Stomach (tissue), 8 donors: ENCODE measurements at regions not wholly inside any gene's neighbourhood (a gene's known extent, or its start where the extent isn't known, plus 50 kb on each side); places are given as distances from the start of the nearest gene placed in this dataset.

Experiments used
- DNase-seq, 2 donors: peaks; one replicate each; pipeline versions ENCODE4 v3.0.0 to v3.0.0-alpha.2; 2013 to 2019
- H3K27ac ChIP-seq, 5 donors: fragments of 200-600 bp in 4 of 5; sonication (generic) in 4 of 5; one replicate each; pipeline ENCODE4 v1.5.1; 2013 to 2019; ENCODE audit warnings: mild to moderate bottlenecking in 1 of 5, moderate library complexity in 1 of 5
- H3K27me3 ChIP-seq, 3 donors: fragments of 200-600 bp; sonication (generic); one replicate each; pipeline ENCODE4 v1.5.1; 2017 to 2019; ENCODE audit warnings: mixed run types in 1 of 3
- H3K36me3 ChIP-seq, 4 donors: fragments of 200-600 bp; sonication (generic); 1 replicate in 3 of 4; 2 replicates in 1 of 4; pipeline ENCODE4 v1.5.1; 2016 to 2019
- H3K4me1 ChIP-seq, 4 donors: fragments of 200-600 bp; sonication (generic); one replicate each; pipeline ENCODE4 v1.5.1; 2016 to 2019
- H3K4me3 ChIP-seq, 4 donors: fragments of 200-600 bp; sonication (generic) in 3 of 4; one replicate each; pipeline ENCODE4 v1.5.1; 2016 to 2019; ENCODE audit warnings: mild to moderate bottlenecking in 1 of 4
- H3K9me3 ChIP-seq, 4 donors: fragments of 200-600 bp; sonication (generic); one replicate each; pipeline ENCODE4 v1.5.1; 2016 to 2019
- EP300 ChIP-seq: sonication (generic); formaldehyde crosslinking; IDR thresholded peaks from one replicate; pipeline ENCODE4 v1.6.1; 2017; ENCODE audit warnings: antibody characterized with exemption
- POLR2A ChIP-seq, 4 donors: fragments of 450-650 bp; IDR thresholded peaks; one replicate each; pipeline ENCODE4 v1.6.1; 2016; ENCODE audit warnings: antibody characterized with exemption in 4 of 4, control low read depth in 2 of 4, mild to moderate bottlenecking in 1 of 4, moderate library complexity in 1 of 4
- POLR2AphosphoS5 ChIP-seq, 3 donors: sonication (generic); formaldehyde crosslinking; IDR thresholded peaks; one replicate each; pipeline ENCODE4 v1.6.1; 2016; ENCODE audit warnings: antibody characterized with exemption in 3 of 3
- WGBS, 5 donors: extraction: QIAGEN DNeasy Blood & Tissue Kit in 3 of 5; methylation state at CpG; one replicate each; pipeline versions ENCODE4 v1.1.5 to v1.1.7; 2013 to 2018; 5-methylcytosine and 5-hydroxymethylcytosine counted together
- intact Hi-C: fragments of 100-400 bp; cut with DNase I; formaldehyde crosslinking; loops from one replicate; pipeline ENCODE4 v1.15.1; 2023; ENCODE audit warnings: low total_unique reads
- TF ChIP-seq, protein P1 (sequence below), 7 experiments: fragments of 450-650 bp in 4 of 7; fragments of 200-600 bp in 3 of 7; sonication (generic) in 3 of 7; IDR thresholded peaks; one replicate each; pipeline ENCODE4 v1.5.1; 2016 to 2019; ENCODE audit warnings: antibody characterized with exemption in 7 of 7, control low read depth in 2 of 7, mild to moderate bottlenecking in 1 of 7
- donor health status: healthy with polysubstance abuse.
- donor health status: Bipolar disorder and iron deficiency.
- donor health status: healthy.

DNA sequence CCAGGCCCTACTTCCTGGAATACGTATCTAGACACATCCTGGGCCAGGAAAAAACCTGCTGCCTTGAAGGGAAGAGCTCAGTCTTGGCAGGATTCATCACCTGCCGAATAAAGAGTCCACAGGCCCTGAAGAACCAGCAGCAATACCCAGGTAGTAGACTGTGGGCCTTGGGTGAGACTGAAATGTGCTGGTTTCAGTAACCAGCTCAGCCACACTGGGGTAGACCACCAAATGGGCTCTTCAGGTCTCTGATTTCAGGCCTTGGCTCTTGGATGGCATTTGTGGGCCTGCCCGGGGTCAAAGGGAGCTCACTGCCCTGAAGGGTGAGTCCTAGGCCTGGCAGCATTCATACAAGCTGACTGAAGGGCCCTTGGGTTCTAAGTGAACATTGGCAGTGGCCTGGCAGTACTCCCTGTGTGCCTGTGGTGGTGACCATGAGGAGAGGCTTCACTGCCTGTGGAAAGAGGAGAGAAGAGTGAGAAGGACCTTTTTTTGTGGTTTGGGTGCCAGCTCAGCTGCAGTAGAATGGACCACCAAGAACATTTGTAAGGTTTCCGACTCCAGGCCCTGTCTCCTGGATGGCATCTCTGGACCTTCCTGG lies 175.1 kb downstream of the ANKRD30B start:
- no peaks in the 10 kb centered on the region for H3K9me3 ChIP-seq
- intact Hi-C loops = no loop called here
- H3K4me1 ChIP-seq = peaks cover 0 to 5% (median 0%) of the 10 kb centered on the region in 4 donors
- TF ChIP-seq, protein P1, sequence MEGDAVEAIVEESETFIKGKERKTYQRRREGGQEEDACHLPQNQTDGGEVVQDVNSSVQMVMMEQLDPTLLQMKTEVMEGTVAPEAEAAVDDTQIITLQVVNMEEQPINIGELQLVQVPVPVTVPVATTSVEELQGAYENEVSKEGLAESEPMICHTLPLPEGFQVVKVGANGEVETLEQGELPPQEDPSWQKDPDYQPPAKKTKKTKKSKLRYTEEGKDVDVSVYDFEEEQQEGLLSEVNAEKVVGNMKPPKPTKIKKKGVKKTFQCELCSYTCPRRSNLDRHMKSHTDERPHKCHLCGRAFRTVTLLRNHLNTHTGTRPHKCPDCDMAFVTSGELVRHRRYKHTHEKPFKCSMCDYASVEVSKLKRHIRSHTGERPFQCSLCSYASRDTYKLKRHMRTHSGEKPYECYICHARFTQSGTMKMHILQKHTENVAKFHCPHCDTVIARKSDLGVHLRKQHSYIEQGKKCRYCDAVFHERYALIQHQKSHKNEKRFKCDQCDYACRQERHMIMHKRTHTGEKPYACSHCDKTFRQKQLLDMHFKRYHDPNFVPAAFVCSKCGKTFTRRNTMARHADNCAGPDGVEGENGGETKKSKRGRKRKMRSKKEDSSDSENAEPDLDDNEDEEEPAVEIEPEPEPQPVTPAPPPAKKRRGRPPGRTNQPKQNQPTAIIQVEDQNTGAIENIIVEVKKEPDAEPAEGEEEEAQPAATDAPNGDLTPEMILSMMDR (IDR thresholded peaks at IDR 0.05) = no peak
- TF ChIP-seq EP300 (no peak), POLR2A (IDR thresholded peaks at IDR 0.05) (no peak), POLR2AphosphoS5 (IDR thresholded peaks at IDR 0.05) (no peak)
- WGBS, 5 donors = 59 to 73% (median 63%) methylated on average over 4 of the region's 4 CpGs
- no peaks in the 10 kb centered on the region for H3K27me3 ChIP-seq
- H3K4me3 ChIP-seq = no peak overlapping the region
- H3K27ac ChIP-seq = no peak overlapping the region
- H3K36me3 ChIP-seq = no peaks in the 10 kb centered on the region
- no peak for DNase-seq

DNA sequence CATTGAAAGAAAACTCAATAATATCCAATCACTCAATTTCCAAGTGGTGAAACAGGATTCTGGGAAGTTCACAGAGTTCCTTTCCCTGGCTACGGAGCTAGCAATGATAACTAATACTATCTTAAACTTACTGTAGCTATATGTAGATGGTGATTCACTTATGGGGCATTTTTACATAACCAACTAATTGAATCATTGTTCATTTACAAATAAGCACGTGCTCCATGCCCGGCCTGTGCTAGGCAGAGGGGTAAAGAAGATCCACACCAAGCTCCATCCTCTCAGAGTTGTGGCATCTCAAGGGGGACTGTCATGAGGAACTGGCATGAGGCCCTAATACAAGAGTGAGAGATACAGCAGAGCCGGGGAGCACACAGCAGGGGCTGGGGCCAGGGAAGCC lies 176.3 kb downstream of the ANKRD30B start:
- Histone ChIP-seq H3K27ac (no peak overlapping the region), H3K4me1 (peaks cover 0 to 5% (median 0%) of the 10 kb centered on the region in 4 donors), H3K27me3 (no peaks in the 10 kb centered on the region), H3K9me3 (no peaks in the 10 kb centered on the region), H3K4me3 (no peak overlapping the region), H3K36me3 (no peaks in the 10 kb centered on the region)
- TF ChIP-seq POLR2A (IDR thresholded peaks at IDR 0.05) = no peak
- TF ChIP-seq EP300 = no peak
- TF ChIP-seq, protein P1 (IDR thresholded peaks at IDR 0.05) = no peak
- DNase-seq = no peak
- WGBS, 5 donors = 83 to 92% (median 89%) methylated on average over 4 of the region's 4 CpGs
- intact Hi-C loops = no loop called here

DNA sequence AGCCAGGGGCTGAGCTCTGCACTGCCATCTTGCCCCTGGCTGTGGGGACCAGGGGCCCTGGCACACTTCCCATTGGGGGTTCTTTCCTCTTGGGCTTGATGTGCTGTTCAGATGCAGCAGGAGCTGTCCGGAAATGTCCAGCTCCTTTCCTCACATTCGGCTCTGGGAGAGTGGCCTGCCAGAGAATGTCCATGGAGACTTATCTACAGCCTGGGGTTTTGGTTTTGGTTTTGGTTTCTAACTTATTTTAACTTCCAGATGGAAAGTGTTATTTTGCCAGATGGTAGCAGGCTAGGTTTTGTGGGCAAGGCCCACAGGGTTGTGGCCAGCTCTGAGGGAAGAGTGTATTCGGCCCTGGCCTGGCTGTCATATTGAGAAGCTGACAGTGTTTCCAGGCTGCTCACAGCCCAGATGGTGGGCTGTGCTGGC lies 177.3 kb downstream of the ANKRD30B start:
- WGBS, 5 donors = 43 to 74% (median 62%) methylated on average over 2 to 3 of the region's 3 CpGs
- H3K36me3 ChIP-seq = no peaks in the 10 kb centered on the region
- no peak overlapping the region for H3K4me3 ChIP-seq
- no peak for DNase-seq
- no peaks in the 10 kb centered on the region for H3K27me3 ChIP-seq
- H3K9me3 ChIP-seq = no peaks in the 10 kb centered on the region
- TF ChIP-seq POLR2A (IDR thresholded peaks at IDR 0.05) (no peak), EP300 (no peak), POLR2AphosphoS5 (IDR thresholded peaks at IDR 0.05) (no peak)
- TF ChIP-seq, protein P1 (IDR thresholded peaks at IDR 0.05) = no peak
- intact Hi-C loops = no loop called here
- no peaks in the 10 kb centered on the region for H3K4me1 ChIP-seq
- H3K27ac ChIP-seq = no peak overlapping the region

DNA sequence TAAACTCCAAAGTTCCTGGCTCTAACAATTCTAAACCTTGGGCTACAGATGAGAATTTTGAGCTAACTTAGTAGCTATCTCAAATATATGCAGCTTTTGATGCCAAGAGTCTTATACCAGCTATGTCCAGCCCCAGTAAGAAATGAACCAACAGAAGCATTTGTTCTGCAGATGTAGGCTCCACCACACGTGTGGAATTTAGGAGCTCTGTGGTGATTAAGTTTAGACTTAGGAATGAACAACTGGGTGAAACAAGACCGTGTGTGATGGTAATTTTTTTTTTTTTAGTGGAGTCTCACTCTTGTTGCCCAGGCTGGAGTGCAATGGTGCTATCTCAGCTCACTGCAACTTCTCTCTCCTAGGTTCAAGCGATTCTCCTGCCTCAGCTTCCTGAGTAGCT lies 179.7 kb downstream of the ANKRD30B start:
- WGBS, 5 donors = 61 to 88% (median 72%) methylated on average over 3 of the region's 3 CpGs
- intact Hi-C loops = no loop called here
- no peak overlapping the region for H3K27ac ChIP-seq
- DNase-seq = no peak
- TF ChIP-seq, protein P1 (IDR thresholded peaks at IDR 0.05) = no peak
- TF ChIP-seq EP300 (no peak), POLR2AphosphoS5 (IDR thresholded peaks at IDR 0.05) (no peak), POLR2A (IDR thresholded peaks at IDR 0.05) (no peak)
- no peaks in the 10 kb centered on the region for H3K27me3 ChIP-seq
- no peaks in the 10 kb centered on the region for H3K36me3 ChIP-seq
- no peak overlapping the region for H3K4me3 ChIP-seq
- no peaks in the 10 kb centered on the region for H3K9me3 ChIP-seq
- H3K4me1 ChIP-seq = no peaks in the 10 kb centered on the region
